ENCODE measurements at regions not wholly inside any gene's neighbourhood (a gene's known extent, or its start where the extent isn't known, plus 50 kb on each side); places are given as distances from the start of the nearest gene placed in this dataset.

- H3K4me1 ChIP-seq (ENCODE audit: insufficient read depth): peaks cover 26% of the 10 kb centered on the region
- no peaks in the 10 kb centered on the region for H3K27me3 ChIP-seq
- 78% methylated on average over 15 of the region's 15 CpGs for WGBS (ENCODE audit: low lambda C conversion rate, missing lambda C conversion rate)
- no peaks in the 10 kb centered on the region for H3K79me2 ChIP-seq
- no peak overlapping the region for H2AFZ ChIP-seq
- no peak for DNase-seq (ENCODE audit: low spot score)
- no peak overlapping the region for H3K4me3 ChIP-seq
- no peaks in the 10 kb centered on the region for H4K20me1 ChIP-seq (ENCODE audit: insufficient read depth, poor library complexity, severe bottlenecking)
- no peak for TF ChIP-seq CTCF (IDR thresholded peaks at IDR 0.05; ENCODE audit: poor library complexity)
- no peak for TF ChIP-seq EZH2 (IDR thresholded peaks at IDR 0.05; ENCODE audit: borderline replicate concordance)
- no peak for TF ChIP-seq EZH2phosphoT487 (IDR thresholded peaks at IDR 0.05; ENCODE audit: low read depth, severe bottlenecking, unreplicated experiment)
- H3K36me3 ChIP-seq (replicated peaks; ENCODE audit: insufficient read depth, low read depth): no peaks in the 10 kb centered on the region
- H3K4me2 ChIP-seq: no peak overlapping the region
- no peaks in the 10 kb centered on the region for H3K9me2 ChIP-seq (replicated peaks; ENCODE audit: insufficient read depth)
- no peaks in the 10 kb centered on the region for H3K9me3 ChIP-seq (ENCODE audit: low read depth)
- no peak overlapping the region for H3K27ac ChIP-seq
These were observed 820.6 kb downstream of the CCSER2 start for GRCh38 chr10:85148693-85149640.

- Histone ChIP-seq H3K79me2 (no peaks in the 10 kb centered on the region), H3K4me1 (ENCODE audit: insufficient read depth) (peaks cover 26% of the 10 kb centered on the region), H4K20me1 (ENCODE audit: insufficient read depth, poor library complexity, severe bottlenecking) (no peaks in the 10 kb centered on the region), H3K36me3 (replicated peaks; ENCODE audit: insufficient read depth, low read depth) (no peaks in the 10 kb centered on the region), H2AFZ (no peak overlapping the region), H3K27me3 (no peaks in the 10 kb centered on the region), H3K9me2 (replicated peaks; ENCODE audit: insufficient read depth) (no peaks in the 10 kb centered on the region), H3K4me2 (no peak overlapping the region), H3K4me3 (no peak overlapping the region), H3K9me3 (ENCODE audit: low read depth) (no peaks in the 10 kb centered on the region), H3K27ac (no peak overlapping the region)
- TF ChIP-seq EZH2 (IDR thresholded peaks at IDR 0.05; ENCODE audit: borderline replicate concordance) (no peak), EZH2phosphoT487 (IDR thresholded peaks at IDR 0.05; ENCODE audit: low read depth, severe bottlenecking, unreplicated experiment) (no peak), CTCF (IDR thresholded peaks at IDR 0.05; ENCODE audit: poor library complexity) (no peak)
- peak; percentile 13 for DNase-seq (ENCODE audit: low spot score)
- 76% methylated on average over 2 of the region's 2 CpGs for WGBS (ENCODE audit: low lambda C conversion rate, missing lambda C conversion rate)
These were observed 821.4 kb downstream of the CCSER2 start for GRCh38 chr10:85149766-85150165.

- Histone ChIP-seq H3K27ac (no peak overlapping the region), H2AFZ (no peak overlapping the region), H3K4me1 (ENCODE audit: insufficient read depth) (peaks cover 26% of the 10 kb centered on the region), H3K27me3 (no peaks in the 10 kb centered on the region), H3K9me3 (ENCODE audit: low read depth) (no peaks in the 10 kb centered on the region), H3K4me3 (no peak overlapping the region), H3K36me3 (replicated peaks; ENCODE audit: insufficient read depth, low read depth) (no peaks in the 10 kb centered on the region), H3K9me2 (replicated peaks; ENCODE audit: insufficient read depth) (no peaks in the 10 kb centered on the region), H4K20me1 (ENCODE audit: insufficient read depth, poor library complexity, severe bottlenecking) (no peaks in the 10 kb centered on the region), H3K79me2 (no peaks in the 10 kb centered on the region), H3K4me2 (no peak overlapping the region)
- no peak for TF ChIP-seq CTCF (IDR thresholded peaks at IDR 0.05; ENCODE audit: poor library complexity)
- no peak for TF ChIP-seq EZH2 (IDR thresholded peaks at IDR 0.05; ENCODE audit: borderline replicate concordance)
- no peak for TF ChIP-seq EZH2phosphoT487 (IDR thresholded peaks at IDR 0.05; ENCODE audit: low read depth, severe bottlenecking, unreplicated experiment)
- WGBS (ENCODE audit: low lambda C conversion rate, missing lambda C conversion rate): 75% methylated on average over 3 of the region's 3 CpGs
- no peak for DNase-seq (ENCODE audit: low spot score)
These were observed 823.1 kb downstream of the CCSER2 start for GRCh38 chr10:85151506-85151905.
